IMR-90 (cell line): ENCODE measurements at regions not wholly inside any gene's neighbourhood (a gene's known extent, or its start where the extent isn't known, plus 50 kb on each side); places are given as distances from the start of the nearest gene placed in this dataset.

Source experiments
- ATAC-seq: fragments of 200-7000 bp; cut with Tn5 transposase; 2 replicates; pipeline ENCODE4 v1.9.1; 2020; ENCODE audit warnings: low read depth, mild to moderate bottlenecking, moderate library complexity
- BruUV-seq: library from RNA; stranded (reverse); fragments of 400-500 nt; replicated peaks from 2 replicates; lab custom pipeline; 2021; lab: Mats Ljungman, UMichigan
- CTCF ChIA-PET: fragments of 300-600 bp; formaldehyde crosslinking; extraction: SDS; loops from one replicate; lab custom pipeline; 2021; ENCODE audit warnings: antibody characterized with exemption; lab: Yijun Ruan, JAX
- POLR2A ChIA-PET: fragments of 300-600 bp; sonication (Branson Sonifier 250); formaldehyde crosslinking; loops from one replicate; lab custom pipeline; 2022; ENCODE audit warnings: antibody characterized with exemption; ENCODE audit not compliant: unreplicated experiment; lab: Charles Lee
- DNase-seq: peaks from one replicate; pipeline ENCODE4 v3.0.0; 2013
- H2AFZ ChIP-seq: replicated peaks from 2 replicates; pipeline ENCODE3; 2013; ENCODE audit warnings: low read length, mild to moderate bottlenecking; ENCODE audit not compliant: poor library complexity
- H2AK5ac ChIP-seq: 2 replicates; pipeline ENCODE4 v1.6.1; 2013; ENCODE audit warnings: low read depth, low read length, inconsistent platforms
- H2AK9ac ChIP-seq: replicated peaks from 2 replicates; pipeline ENCODE3; 2013; ENCODE audit warnings: mild to moderate bottlenecking, low read depth, low read length, moderate library complexity; ENCODE audit not compliant: poor library complexity
- H2BK120ac ChIP-seq: 2 replicates; pipeline ENCODE4 v1.6.1; 2013; ENCODE audit warnings: low read depth, low read length, inconsistent platforms
- H2BK15ac ChIP-seq: 3 replicates; pipeline ENCODE4 v1.6.1; 2013; ENCODE audit warnings: low read depth, low read length, inconsistent platforms
- H2BK20ac ChIP-seq: 2 replicates; pipeline ENCODE4 v1.6.1; 2013; ENCODE audit warnings: low read depth, mild to moderate bottlenecking, inconsistent platforms, low read length, moderate library complexity
- H2BK5ac ChIP-seq: 2 replicates; pipeline ENCODE4 v1.6.1; 2013; ENCODE audit warnings: mild to moderate bottlenecking, low read depth, low read length, inconsistent platforms; ENCODE audit not compliant: poor library complexity, severe bottlenecking
- H3K14ac ChIP-seq: replicated peaks from 2 replicates; pipeline ENCODE4 v1.6.1; 2013; ENCODE audit warnings: low read depth, low read length, inconsistent platforms
- H3K18ac ChIP-seq: 2 replicates; pipeline ENCODE4 v1.6.1; 2013; ENCODE audit warnings: low read depth, low read length, control low read depth
- H3K23ac ChIP-seq: 2 replicates; pipeline ENCODE4 v1.6.1; 2013; ENCODE audit warnings: low read depth, low read length, inconsistent platforms
- H3K27ac ChIP-seq: 2 replicates; pipeline ENCODE4 v1.5.1; 2013; ENCODE audit warnings: mild to moderate bottlenecking, control low read depth, low read length; ENCODE audit not compliant: insufficient read depth
- H3K27me3 ChIP-seq: 2 replicates; pipeline ENCODE4 v1.6.1; 2013; ENCODE audit warnings: low read length; ENCODE audit not compliant: control insufficient read depth, insufficient read depth
- H3K36me3 ChIP-seq: 2 replicates; pipeline ENCODE4 v1.6.1; 2013; ENCODE audit warnings: low read length, mixed read lengths; ENCODE audit not compliant: control insufficient read depth, insufficient read depth
- H3K4ac ChIP-seq: 2 replicates; pipeline ENCODE4 v1.6.1; 2013; ENCODE audit warnings: low read depth, low read length, inconsistent platforms
- H3K4me1 ChIP-seq: 2 replicates; pipeline ENCODE4 v1.6.1; 2013; ENCODE audit warnings: low read length, mixed read lengths; ENCODE audit not compliant: control insufficient read depth, insufficient read depth
- H3K4me2 ChIP-seq: 2 replicates; pipeline ENCODE4 v1.6.1; 2013; ENCODE audit warnings: low read depth, mild to moderate bottlenecking, control low read depth, low read length, moderate library complexity
- H3K4me3 ChIP-seq: 2 replicates; pipeline ENCODE4 v1.5.1; 2013; ENCODE audit warnings: low read depth, mild to moderate bottlenecking, control low read depth, low read length, moderate library complexity; ENCODE audit not compliant: insufficient read depth
- H3K56ac ChIP-seq: 2 replicates; pipeline ENCODE4 v1.6.1; 2013; ENCODE audit warnings: low read length, inconsistent platforms; ENCODE audit not compliant: insufficient read depth; ENCODE audit errors: extremely low read depth
- H3K79me1 ChIP-seq, 2 experiments: 2 replicates each; pipeline ENCODE4 v1.6.1; 2013; ENCODE audit warnings: low read length in 2 of 2, inconsistent platforms in 1 of 2, low read depth in 1 of 2
- H3K9ac ChIP-seq: 2 replicates; pipeline ENCODE4 v1.6.1; 2013; ENCODE audit warnings: low read depth, low read length, control low read depth
- H3K9me1 ChIP-seq: 2 replicates; pipeline ENCODE4 v1.6.1; 2013; ENCODE audit warnings: low read length, inconsistent platforms; ENCODE audit not compliant: insufficient read depth
- H3K9me3 ChIP-seq: 2 replicates; pipeline ENCODE4 v1.6.1; 2013; ENCODE audit warnings: low read length; ENCODE audit not compliant: control insufficient read depth, insufficient read depth
- H4K20me1 ChIP-seq: 2 replicates; pipeline ENCODE4 v1.6.1; 2013; ENCODE audit warnings: low read length, inconsistent platforms; ENCODE audit not compliant: insufficient read depth
- H4K5ac ChIP-seq: 2 replicates; pipeline ENCODE4 v1.6.1; 2013; ENCODE audit warnings: mild to moderate bottlenecking, low read depth, low read length, control low read depth
- H4K8ac ChIP-seq, 2 experiments: 2 replicates each; pipeline ENCODE4 v1.6.1; 2013; ENCODE audit warnings: low read depth in 2 of 2, low read length in 2 of 2, control low read depth in 1 of 2, inconsistent platforms in 1 of 2
- H4K91ac ChIP-seq: 2 replicates; pipeline ENCODE4 v1.6.1; 2013; ENCODE audit warnings: low read depth, low read length, inconsistent platforms; ENCODE audit not compliant: insufficient read depth
- BHLHE40 ChIP-seq: fragments of 150-350 bp; IDR thresholded peaks from 2 replicates; pipeline ENCODE4 v1.6.1; 2016; ENCODE audit warnings: mild to moderate bottlenecking, low read depth, low read length
- CEBPB ChIP-seq: IDR thresholded peaks from 2 replicates; pipeline ENCODE4 v1.6.1; 2012; ENCODE audit warnings: low read depth, low read length, improper control_type of control experiment
- CHD1 ChIP-seq: IDR thresholded peaks from 2 replicates; pipeline ENCODE4 v1.6.1; 2012; ENCODE audit warnings: low read depth, low read length, improper control_type of control experiment
- CTCF ChIP-seq: conservative IDR thresholded peaks from 2 replicates; pipeline ENCODE4 v1.5.1; 2012; ENCODE audit warnings: mild to moderate bottlenecking, low read depth, low read length, improper control_type of control experiment
- ELK1 ChIP-seq: fragments of 150-350 bp; IDR thresholded peaks from 2 replicates; pipeline ENCODE4 v1.6.1; 2016; ENCODE audit warnings: low read depth, mild to moderate bottlenecking, low read length, moderate library complexity, borderline replicate concordance
- FOS ChIP-seq: fragments of 150-350 bp; IDR thresholded peaks from 2 replicates; pipeline ENCODE4 v1.6.1; 2016; ENCODE audit warnings: low read depth, low read length
- MAFK ChIP-seq: IDR thresholded peaks from 2 replicates; pipeline ENCODE4 v1.6.1; 2012; ENCODE audit warnings: low read depth, low read length, improper control_type of control experiment
- MAZ ChIP-seq: IDR thresholded peaks from 2 replicates; pipeline ENCODE4 v1.6.1; 2012; ENCODE audit warnings: low read depth, mild to moderate bottlenecking, low read length, improper control_type of control experiment, moderate library complexity, borderline replicate concordance
- MXI1 ChIP-seq: IDR thresholded peaks from 2 replicates; pipeline ENCODE4 v1.6.1; 2012; ENCODE audit warnings: low read depth, mild to moderate bottlenecking, low read length, moderate library complexity, borderline replicate concordance
- NFE2L2 ChIP-seq: fragments of 150-350 bp; IDR thresholded peaks from 2 replicates; pipeline ENCODE4 v1.6.1; 2016; ENCODE audit warnings: low read depth, mild to moderate bottlenecking, low read length
- POLR2A ChIP-seq: IDR thresholded peaks from 2 replicates; pipeline ENCODE4 v1.6.1; 2012; ENCODE audit warnings: mild to moderate bottlenecking, low read depth, low read length
- RAD21 ChIP-seq: IDR thresholded peaks from 2 replicates; pipeline ENCODE4 v1.6.1; 2012; ENCODE audit warnings: low read length, improper control_type of control experiment
- RCOR1 ChIP-seq: IDR thresholded peaks from 2 replicates; pipeline ENCODE4 v1.6.1; 2012; ENCODE audit warnings: mild to moderate bottlenecking, low read length, improper control_type of control experiment; ENCODE audit not compliant: insufficient replicate concordance
- RFX5 ChIP-seq: IDR thresholded peaks from 2 replicates; pipeline ENCODE4 v1.8.0; 2012; ENCODE audit warnings: low read depth, mild to moderate bottlenecking, low read length, moderate library complexity
- SMC3 ChIP-seq: fragments of 150-350 bp; IDR thresholded peaks from 2 replicates; pipeline ENCODE4 v1.6.1; 2016; ENCODE audit warnings: low read depth, mild to moderate bottlenecking, antibody characterized with exemption, low read length, moderate library complexity
- WGBS, 2 experiments: methylation state at CpG; one replicate each; pipeline versions ENCODE4 v1.1.5 to v1.1.7; 2013; ENCODE audit warnings: missing lambda C conversion rate in 2 of 2; ENCODE audit not compliant: insufficient read length in 1 of 2; ENCODE audit errors: extremely low coverage in 2 of 2; 5-methylcytosine and 5-hydroxymethylcytosine counted together
- dilution Hi-C: fragments of 300-500 bp; cut with HindIII; formaldehyde crosslinking; loops from one replicate; pipeline ENCODE4 v1.14.3; 2018; ENCODE audit warnings: low sequenced_read_pairs; ENCODE audit not compliant: unreplicated experiment
- in situ Hi-C: fragments of 300-500 bp; cut with MboI; formaldehyde crosslinking; loops from 3 replicates; pipeline ENCODE4 v1.14.3; 2019; ENCODE audit warnings: low sequenced_read_pairs, inconsistent platforms, mixed read lengths
- intact Hi-C: fragments of 100-400 bp; cut with micrococcal nuclease; formaldehyde crosslinking; loops from 2 replicates; pipeline ENCODE4 v1.10.0; 2022
- TF ChIP-seq, protein P1 (sequence below): fragments of 150-350 bp; IDR thresholded peaks from 2 replicates; pipeline ENCODE4 v1.6.1; 2017; ENCODE audit warnings: mild to moderate bottlenecking, antibody characterized with exemption, low read length, low read depth

GRCh38 chr13:61188057-61188456 is 227.6 kb downstream of the PCDH20 start:
- H4K5ac ChIP-seq, result no peak overlapping the region
- H2AK5ac ChIP-seq, result no peak overlapping the region
- no peak overlapping the region for H3K4ac ChIP-seq
- no peak overlapping the region for H3K23ac ChIP-seq
- H3K79me1 ChIP-seq, result no peaks in the 10 kb centered on the region
- 71% methylated on average over 1 of the region's 2 CpGs; no CpG with 5 or more reads in 1 of the 2 experiments for WGBS, 2 experiments
- DNase-seq (no peak), ATAC-seq (no peak)
- H2BK120ac ChIP-seq, result no peak overlapping the region
- no peak overlapping the region for H3K18ac ChIP-seq
- no peak overlapping the region for H2AFZ ChIP-seq
- no peaks in the 10 kb centered on the region for H3K9me1 ChIP-seq
- H4K8ac ChIP-seq, result no peak overlapping the region
- ChIA-PET CTCF (no interaction called here), POLR2A (no interaction called here)
- H3K9ac ChIP-seq, result no peak overlapping the region
- no peak overlapping the region for H3K4me3 ChIP-seq
- no TSS peak for BruUV-seq
- in situ Hi-C loops, result no loop called here
- no peaks in the 10 kb centered on the region for H3K36me3 ChIP-seq
- H3K27ac ChIP-seq, result no peak overlapping the region
- H3K14ac ChIP-seq, result no peak overlapping the region
- no peak overlapping the region for H2BK5ac ChIP-seq
- no peak overlapping the region for H3K56ac ChIP-seq
- no peak overlapping the region for H4K91ac ChIP-seq
- H3K9me3 ChIP-seq, result 0 out of 2 replicates have a peak, but pooled peaks cover 2% of the 10 kb centered on the region
- no peak overlapping the region for H2AK9ac ChIP-seq
- no peak overlapping the region for H3K4me2 ChIP-seq
- H2BK20ac ChIP-seq, result no peak overlapping the region
- H3K4me1 ChIP-seq, result no peaks in the 10 kb centered on the region
- no peak overlapping the region for H2BK15ac ChIP-seq
- dilution Hi-C loops, result no loop called here
- H3K27me3 ChIP-seq, result no peaks in the 10 kb centered on the region
- TF ChIP-seq RCOR1 (no peak), FOS (no peak), MAFK (no peak), CTCF (no peak), POLR2A (no peak), RFX5 (no peak), ELK1 (no peak), BHLHE40 (no peak), CEBPB (no peak), NFE2L2 (no peak), MAZ (no peak), MXI1 (no peak), RAD21 (no peak), CHD1 (no peak), SMC3 (no peak)
- TF ChIP-seq, protein P1, sequence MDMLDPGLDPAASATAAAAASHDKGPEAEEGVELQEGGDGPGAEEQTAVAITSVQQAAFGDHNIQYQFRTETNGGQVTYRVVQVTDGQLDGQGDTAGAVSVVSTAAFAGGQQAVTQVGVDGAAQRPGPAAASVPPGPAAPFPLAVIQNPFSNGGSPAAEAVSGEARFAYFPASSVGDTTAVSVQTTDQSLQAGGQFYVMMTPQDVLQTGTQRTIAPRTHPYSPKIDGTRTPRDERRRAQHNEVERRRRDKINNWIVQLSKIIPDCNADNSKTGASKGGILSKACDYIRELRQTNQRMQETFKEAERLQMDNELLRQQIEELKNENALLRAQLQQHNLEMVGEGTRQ, result no peak
- intact Hi-C loops, result no loop called here
- H4K20me1 ChIP-seq, result no peaks in the 10 kb centered on the region
